ENCODE measurements at regions not wholly inside any gene's neighbourhood (a gene's known extent, or its start where the extent isn't known, plus 50 kb on each side); places are given as distances from the start of the nearest gene placed in this dataset.
"Not testable (repeated sequence)": the region's sequence is repeated elsewhere in the genome, so short reads cannot be mapped to it uniquely, and the experiment has no call there.

DNA sequence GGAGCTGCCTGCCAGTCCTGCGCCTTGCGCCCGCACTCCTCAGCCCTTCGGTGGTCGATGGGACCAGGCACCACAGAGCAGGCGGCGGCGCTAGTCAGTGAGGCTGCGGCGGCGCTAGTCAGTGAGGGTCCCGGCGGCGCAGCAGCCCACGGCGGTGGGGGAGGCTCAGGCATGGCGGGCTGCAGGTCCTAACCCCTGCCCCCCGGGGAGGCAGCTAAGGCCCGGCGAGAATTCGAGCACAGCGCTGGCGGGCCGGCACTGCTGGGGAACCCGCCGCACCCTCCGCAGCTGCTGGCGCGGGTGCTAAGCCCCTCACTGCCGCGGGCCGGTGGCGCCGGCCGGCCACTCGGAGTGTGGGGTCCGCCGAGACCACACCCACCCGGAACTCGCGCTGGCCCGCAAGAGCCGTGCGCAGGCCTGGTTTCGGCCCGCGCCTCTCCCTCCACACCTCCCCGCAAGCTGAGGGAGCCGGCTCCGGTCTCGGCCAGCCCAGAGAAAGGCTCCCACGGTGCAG, 867.4 kb downstream of the DSC3 start:
- TF ChIP-seq, protein P1, sequence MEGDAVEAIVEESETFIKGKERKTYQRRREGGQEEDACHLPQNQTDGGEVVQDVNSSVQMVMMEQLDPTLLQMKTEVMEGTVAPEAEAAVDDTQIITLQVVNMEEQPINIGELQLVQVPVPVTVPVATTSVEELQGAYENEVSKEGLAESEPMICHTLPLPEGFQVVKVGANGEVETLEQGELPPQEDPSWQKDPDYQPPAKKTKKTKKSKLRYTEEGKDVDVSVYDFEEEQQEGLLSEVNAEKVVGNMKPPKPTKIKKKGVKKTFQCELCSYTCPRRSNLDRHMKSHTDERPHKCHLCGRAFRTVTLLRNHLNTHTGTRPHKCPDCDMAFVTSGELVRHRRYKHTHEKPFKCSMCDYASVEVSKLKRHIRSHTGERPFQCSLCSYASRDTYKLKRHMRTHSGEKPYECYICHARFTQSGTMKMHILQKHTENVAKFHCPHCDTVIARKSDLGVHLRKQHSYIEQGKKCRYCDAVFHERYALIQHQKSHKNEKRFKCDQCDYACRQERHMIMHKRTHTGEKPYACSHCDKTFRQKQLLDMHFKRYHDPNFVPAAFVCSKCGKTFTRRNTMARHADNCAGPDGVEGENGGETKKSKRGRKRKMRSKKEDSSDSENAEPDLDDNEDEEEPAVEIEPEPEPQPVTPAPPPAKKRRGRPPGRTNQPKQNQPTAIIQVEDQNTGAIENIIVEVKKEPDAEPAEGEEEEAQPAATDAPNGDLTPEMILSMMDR (IDR thresholded peaks at IDR 0.05; ENCODE audit: low read depth, low read length) = no peak
- no peak for DNase-seq (ENCODE audit: extremely low read depth, low read depth)

DNA sequence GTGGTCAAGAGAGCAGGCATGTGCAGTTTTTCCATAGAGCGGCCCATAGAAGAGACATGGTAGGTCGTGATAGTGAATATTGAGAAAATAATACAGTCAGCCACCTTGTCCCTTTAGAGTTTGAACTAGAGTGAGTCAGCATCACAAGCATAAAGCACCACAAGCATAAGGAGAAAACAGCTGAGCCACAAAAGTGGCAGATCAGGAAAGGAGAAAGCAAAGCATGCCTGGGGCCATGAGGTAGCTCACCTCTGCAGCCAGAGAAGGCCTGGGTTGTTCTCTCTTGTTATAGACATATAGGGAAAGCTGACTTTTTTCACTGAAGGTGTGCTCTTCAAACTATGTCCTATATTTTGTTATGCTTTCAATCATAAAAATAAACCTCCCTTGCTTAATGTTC, 879.0 kb downstream of the DSC3 start:
- TF ChIP-seq, protein P1 (IDR thresholded peaks at IDR 0.05; ENCODE audit: low read depth, low read length) = no peak
- no peak for DNase-seq (ENCODE audit: extremely low read depth, low read depth)

DNA sequence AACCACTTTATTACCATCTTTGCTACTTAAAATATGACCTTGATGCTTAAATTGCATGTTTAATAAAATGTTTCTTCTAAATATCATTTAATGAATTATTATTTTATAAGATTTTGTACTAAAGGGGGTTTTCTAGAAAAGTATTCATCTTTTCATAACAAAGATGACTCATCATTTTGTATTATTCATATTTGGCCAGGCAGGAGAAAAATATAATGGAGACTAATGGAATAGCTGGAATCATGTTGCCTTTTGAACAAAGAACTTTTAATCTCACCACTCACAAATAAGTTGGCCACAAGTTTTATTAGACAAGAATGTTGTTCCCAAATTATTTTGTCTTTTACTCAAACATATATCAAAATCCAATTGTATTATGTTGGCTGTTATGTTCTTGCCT, 882.4 kb downstream of the DSC3 start:
- no peak for DNase-seq (ENCODE audit: extremely low read depth, low read depth)

GRCh38 chr18:30150586-30151250, 891.8 kb downstream of the DSC3 start:
- TF ChIP-seq, protein P1 (IDR thresholded peaks at IDR 0.05; ENCODE audit: low read depth, low read length) = no peak
- DNase-seq (ENCODE audit: extremely low read depth, low read depth) = no peak

More for the DNA sequence above, 882.4 kb downstream of the DSC3 start:
- TF ChIP-seq, protein P1 (IDR thresholded peaks at IDR 0.05; ENCODE audit: low read depth, low read length) = no peak

DNA sequence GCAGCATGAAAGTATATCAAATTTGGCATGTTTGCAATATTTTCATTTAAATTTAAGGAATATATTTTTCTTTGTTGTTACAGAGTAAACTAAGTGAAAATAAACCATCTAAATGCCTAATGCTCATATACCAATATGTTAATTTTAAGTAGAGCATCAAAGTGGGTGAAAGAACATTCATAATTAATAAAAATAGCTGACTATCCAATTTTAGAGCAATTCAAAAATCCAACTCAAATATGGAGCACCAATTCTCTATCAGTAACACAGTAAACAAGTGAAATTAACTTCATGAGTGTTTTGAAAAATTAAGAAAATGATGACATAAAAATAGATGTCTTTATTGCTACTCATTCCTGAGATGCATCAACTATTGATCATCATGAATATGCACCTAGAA, 893.0 kb downstream of the DSC3 start:
- no peak for DNase-seq (ENCODE audit: extremely low read depth, low read depth)

DNA sequence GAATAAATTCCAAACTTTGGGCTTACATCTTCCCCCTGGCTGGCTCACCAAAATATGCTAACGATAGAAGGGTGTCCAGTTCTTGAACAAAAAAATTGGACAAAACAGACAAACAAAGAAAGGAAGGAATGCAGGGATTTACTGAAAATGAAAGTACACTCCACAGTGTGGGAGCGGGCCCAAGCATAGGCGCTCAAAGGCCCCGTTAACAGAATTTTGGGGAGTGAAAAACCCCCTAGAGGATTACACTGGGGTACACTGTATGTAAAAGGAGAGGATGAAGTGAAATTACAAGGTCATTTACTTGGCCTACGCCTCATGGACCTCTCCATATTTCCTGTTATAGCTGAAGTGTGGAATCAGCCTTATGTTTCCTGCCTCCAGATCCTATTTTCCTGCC, 899.7 kb downstream of the DSC3 start:
- DNase-seq (ENCODE audit: extremely low read depth, low read depth) = no peak
- TF ChIP-seq, protein P1 (IDR thresholded peaks at IDR 0.05; ENCODE audit: low read depth, low read length) = no peak

More for the DNA sequence above, 893.0 kb downstream of the DSC3 start:
- TF ChIP-seq, protein P1 (IDR thresholded peaks at IDR 0.05; ENCODE audit: low read depth, low read length) = no peak

DNA sequence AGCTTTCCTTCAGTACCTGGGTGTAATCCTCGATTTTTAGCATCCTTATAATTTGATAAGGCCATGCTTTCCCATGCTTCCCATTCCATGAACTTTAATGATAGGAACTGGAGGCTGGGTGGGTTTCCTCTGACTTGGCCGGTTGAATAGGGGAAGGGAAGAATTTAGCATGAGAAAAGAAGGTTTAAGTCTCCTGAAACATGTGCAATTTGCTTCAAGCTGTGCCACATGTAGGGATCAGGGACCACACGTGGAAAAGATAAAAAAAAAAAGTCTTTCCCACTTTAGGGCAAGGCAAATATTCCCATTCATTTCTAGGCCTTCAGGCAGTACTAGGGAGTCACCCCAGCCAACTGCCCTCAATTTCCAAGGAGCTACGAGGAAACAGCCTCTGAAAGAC, 900.3 kb downstream of the DSC3 start:
- no peak for DNase-seq (ENCODE audit: extremely low read depth, low read depth)

GRCh38 chr18:30141506-30141905, 901.0 kb downstream of the DSC3 start:
- not testable (repeated sequence) for DNase-seq (ENCODE audit: extremely low read depth, low read depth)

More for the DNA sequence above, 900.3 kb downstream of the DSC3 start:
- TF ChIP-seq, protein P1 (IDR thresholded peaks at IDR 0.05; ENCODE audit: low read depth, low read length) = no peak
